A673 (cell line): ENCODE measurements at regions not wholly inside any gene's neighbourhood (a gene's known extent, or its start where the extent isn't known, plus 50 kb on each side); places are given as distances from the start of the nearest gene placed in this dataset.

Experiments used
- BruUV-seq: library from RNA; stranded (reverse); fragments of 400-500 nt; replicated peaks from 2 replicates; lab custom pipeline; 2021; lab: Mats Ljungman, UMichigan
- CTCF ChIA-PET: fragments of 300-600 bp; sonication (Branson Sonifier 250); formaldehyde crosslinking; loops from one replicate; lab custom pipeline; 2022; ENCODE audit warnings: antibody characterized with exemption; lab: Charles Lee
- POLR2A ChIA-PET: fragments of 300-600 bp; sonication (Branson Sonifier 250); formaldehyde crosslinking; loops from one replicate; lab custom pipeline; 2022; ENCODE audit warnings: antibody characterized with exemption; ENCODE audit not compliant: low non-redundant PET; lab: Charles Lee
- DNase-seq: peaks from one replicate; pipeline ENCODE4 v3.0.0-alpha.2; 2015; ENCODE audit warnings: low spot score
- H3K27ac ChIP-seq: fragments of 200-600 bp; sonication (generic); 2 replicates; pipeline ENCODE4 v1.5.1; 2016; ENCODE audit warnings: mixed run types, low read depth, mild to moderate bottlenecking, mixed read lengths, antibody characterized with exemption, low read length; ENCODE audit not compliant: poor library complexity, severe bottlenecking
- H3K27me3 ChIP-seq: fragments of 200-600 bp; sonication (generic); replicated peaks from 2 replicates; pipeline ENCODE4 v1.6.1; 2017; ENCODE audit warnings: mixed run types, low read depth, mild to moderate bottlenecking, mixed read lengths, antibody characterized with exemption, low read length; ENCODE audit not compliant: insufficient read depth, poor library complexity
- H3K36me3 ChIP-seq: fragments of 200-600 bp; sonication (generic); 2 replicates; pipeline ENCODE4 v1.6.1; 2016; ENCODE audit warnings: mixed run types, mild to moderate bottlenecking, mixed read lengths, antibody characterized with exemption, low read length; ENCODE audit not compliant: insufficient read depth, poor library complexity, severe bottlenecking
- H3K4me1 ChIP-seq: fragments of 200-600 bp; sonication (generic); 2 replicates; pipeline ENCODE4 v1.6.1; 2017; ENCODE audit warnings: mixed run types, mild to moderate bottlenecking, mixed read lengths, antibody characterized with exemption, low read length; ENCODE audit not compliant: insufficient read depth, poor library complexity, severe bottlenecking
- H3K4me3 ChIP-seq: fragments of 200-600 bp; sonication (generic); 2 replicates; pipeline ENCODE4 v1.5.1; 2016; ENCODE audit warnings: low read depth, mixed run types, mild to moderate bottlenecking, mixed read lengths, low read length; ENCODE audit not compliant: poor library complexity, severe bottlenecking
- H3K9me3 ChIP-seq: fragments of 200-600 bp; sonication (generic); 2 replicates; pipeline ENCODE4 v1.6.1; 2016; ENCODE audit warnings: mixed run types, low read depth, mild to moderate bottlenecking, mixed read lengths, antibody characterized with exemption, low read length; ENCODE audit not compliant: poor library complexity, severe bottlenecking
- EZH2 ChIP-seq: fragments of 200-600 bp; sonication (generic); IDR thresholded peaks from 2 replicates; pipeline ENCODE4 v1.6.1; 2017; ENCODE audit warnings: borderline replicate concordance, low read depth, mild to moderate bottlenecking, mixed read lengths, antibody characterized with exemption, low read length; ENCODE audit not compliant: poor library complexity, severe bottlenecking
- intact Hi-C: fragments of 100-400 bp; cut with micrococcal nuclease; formaldehyde crosslinking; loops from one replicate; pipeline ENCODE4 v1.10.0; 2022; ENCODE audit not compliant: unreplicated experiment
- TF ChIP-seq, protein P1 (sequence below): fragments of 300-800, 200-600 bp; sonication (generic); conservative IDR thresholded peaks from 2 replicates; pipeline ENCODE4 v1.5.1; 2017; ENCODE audit warnings: low read depth, mild to moderate bottlenecking, antibody characterized with exemption, low read length, moderate library complexity, mixed read lengths

DNA sequence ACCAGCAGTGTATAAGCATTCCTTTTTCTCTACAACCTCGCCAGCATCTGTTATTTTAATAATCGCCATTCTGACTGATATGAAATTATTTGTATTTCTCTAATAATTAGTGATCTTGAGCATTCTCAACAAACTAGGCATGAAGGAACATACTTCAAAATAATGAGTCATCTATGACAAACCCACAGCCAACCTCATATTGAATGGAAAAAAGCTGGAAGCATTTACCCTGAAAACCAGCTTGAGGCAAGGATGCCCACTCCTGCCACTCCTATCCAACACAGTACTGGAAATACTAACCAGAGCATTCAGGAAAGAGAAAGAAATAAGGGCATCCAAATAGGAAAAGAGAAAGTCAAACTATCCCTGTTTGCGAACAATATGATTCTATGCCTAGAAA lies 390.6 kb upstream of the ID4 start:
- DNase-seq: no peak
- BruUV-seq: no TSS peak
- H3K36me3 ChIP-seq: no peaks in the 10 kb centered on the region
- no peaks in the 10 kb centered on the region for H3K4me1 ChIP-seq
- ChIA-PET CTCF (no interaction called here), POLR2A (interaction anchor here (0.7 kb wide), 1 partner anchor 119 kb away, joined by 3 read pairs; no protein-coding TSS in a partner anchor)
- no peak overlapping the region for H3K4me3 ChIP-seq
- TF ChIP-seq, protein P1, sequence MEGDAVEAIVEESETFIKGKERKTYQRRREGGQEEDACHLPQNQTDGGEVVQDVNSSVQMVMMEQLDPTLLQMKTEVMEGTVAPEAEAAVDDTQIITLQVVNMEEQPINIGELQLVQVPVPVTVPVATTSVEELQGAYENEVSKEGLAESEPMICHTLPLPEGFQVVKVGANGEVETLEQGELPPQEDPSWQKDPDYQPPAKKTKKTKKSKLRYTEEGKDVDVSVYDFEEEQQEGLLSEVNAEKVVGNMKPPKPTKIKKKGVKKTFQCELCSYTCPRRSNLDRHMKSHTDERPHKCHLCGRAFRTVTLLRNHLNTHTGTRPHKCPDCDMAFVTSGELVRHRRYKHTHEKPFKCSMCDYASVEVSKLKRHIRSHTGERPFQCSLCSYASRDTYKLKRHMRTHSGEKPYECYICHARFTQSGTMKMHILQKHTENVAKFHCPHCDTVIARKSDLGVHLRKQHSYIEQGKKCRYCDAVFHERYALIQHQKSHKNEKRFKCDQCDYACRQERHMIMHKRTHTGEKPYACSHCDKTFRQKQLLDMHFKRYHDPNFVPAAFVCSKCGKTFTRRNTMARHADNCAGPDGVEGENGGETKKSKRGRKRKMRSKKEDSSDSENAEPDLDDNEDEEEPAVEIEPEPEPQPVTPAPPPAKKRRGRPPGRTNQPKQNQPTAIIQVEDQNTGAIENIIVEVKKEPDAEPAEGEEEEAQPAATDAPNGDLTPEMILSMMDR: no peak
- TF ChIP-seq EZH2: no peak
- intact Hi-C loops: no loop called here
- H3K27me3 ChIP-seq: no peaks in the 10 kb centered on the region
- H3K9me3 ChIP-seq: no peaks in the 10 kb centered on the region
- H3K27ac ChIP-seq: no peak overlapping the region

DNA sequence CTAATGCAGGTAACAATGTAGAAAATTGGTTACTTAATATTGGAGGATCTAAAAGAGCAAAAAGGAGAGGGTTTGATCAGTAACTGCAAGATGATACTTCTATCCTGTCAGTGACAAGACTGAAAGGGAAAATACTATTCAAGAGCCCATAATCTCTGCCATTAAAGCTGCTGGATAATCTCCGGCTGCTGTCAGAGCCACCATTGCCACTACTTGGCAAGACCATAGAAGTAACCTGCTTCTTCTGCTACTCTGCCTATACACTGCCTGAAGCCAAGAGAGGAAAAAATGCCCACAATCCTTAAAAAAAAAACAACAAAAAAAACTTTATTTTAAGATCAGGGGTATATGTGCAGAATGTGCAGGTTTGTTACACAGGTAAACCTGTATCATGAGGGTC lies 386.5 kb upstream of the ID4 start:
- H3K4me3 ChIP-seq: no peak overlapping the region
- ChIA-PET CTCF (no interaction called here), POLR2A (interaction anchor here (0.6 kb wide), 1 partner anchor 23 kb away, joined by 3 read pairs; no protein-coding TSS in a partner anchor)
- no peak overlapping the region for H3K27ac ChIP-seq
- no peaks in the 10 kb centered on the region for H3K9me3 ChIP-seq
- H3K4me1 ChIP-seq: no peaks in the 10 kb centered on the region
- no peak for TF ChIP-seq EZH2
- TF ChIP-seq, protein P1: no peak
- intact Hi-C loops: no loop called here
- no peaks in the 10 kb centered on the region for H3K27me3 ChIP-seq
- no TSS peak for BruUV-seq
- DNase-seq: no peak
- no peaks in the 10 kb centered on the region for H3K36me3 ChIP-seq

DNA sequence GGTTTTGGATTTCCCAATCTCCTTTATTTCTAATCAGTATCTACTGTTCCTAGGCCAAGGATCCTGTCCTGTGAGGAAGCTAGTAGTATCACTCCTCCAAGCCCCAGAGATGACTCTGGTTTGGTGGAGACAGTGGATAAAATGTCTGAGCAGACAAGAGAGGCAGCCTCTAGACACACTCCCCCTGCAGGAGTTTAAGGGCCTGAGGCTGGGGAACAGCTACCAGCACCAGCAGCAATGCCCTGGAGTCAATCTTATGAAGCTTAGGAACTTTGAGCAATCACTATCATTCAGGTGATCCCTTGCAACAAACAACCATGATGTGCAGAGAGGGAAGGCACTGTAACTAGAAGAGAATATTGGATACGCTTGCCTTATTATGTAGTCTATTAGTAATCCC lies 384.7 kb upstream of the ID4 start:
- Histone ChIP-seq H3K4me1 (no peaks in the 10 kb centered on the region), H3K36me3 (no peaks in the 10 kb centered on the region), H3K27ac (no peak overlapping the region), H3K27me3 (no peaks in the 10 kb centered on the region), H3K9me3 (no peaks in the 10 kb centered on the region), H3K4me3 (no peak overlapping the region)
- TF ChIP-seq, protein P1: no peak
- no peak for TF ChIP-seq EZH2
- no peak for DNase-seq
- intact Hi-C loops: no loop called here
- CTCF ChIA-PET: interaction anchor here (0.5 to 0.6 kb wide), 2 partner anchors 80 to 155 kb away, joined by 3 to 11 read pairs; no protein-coding TSS in a partner anchor
- no TSS peak for BruUV-seq
- POLR2A ChIA-PET: no interaction called here
